ENCODE measurements at regions not wholly inside any gene's neighbourhood (a gene's known extent, or its start where the extent isn't known, plus 50 kb on each side); places are given as distances from the start of the nearest gene placed in this dataset.

DNA sequence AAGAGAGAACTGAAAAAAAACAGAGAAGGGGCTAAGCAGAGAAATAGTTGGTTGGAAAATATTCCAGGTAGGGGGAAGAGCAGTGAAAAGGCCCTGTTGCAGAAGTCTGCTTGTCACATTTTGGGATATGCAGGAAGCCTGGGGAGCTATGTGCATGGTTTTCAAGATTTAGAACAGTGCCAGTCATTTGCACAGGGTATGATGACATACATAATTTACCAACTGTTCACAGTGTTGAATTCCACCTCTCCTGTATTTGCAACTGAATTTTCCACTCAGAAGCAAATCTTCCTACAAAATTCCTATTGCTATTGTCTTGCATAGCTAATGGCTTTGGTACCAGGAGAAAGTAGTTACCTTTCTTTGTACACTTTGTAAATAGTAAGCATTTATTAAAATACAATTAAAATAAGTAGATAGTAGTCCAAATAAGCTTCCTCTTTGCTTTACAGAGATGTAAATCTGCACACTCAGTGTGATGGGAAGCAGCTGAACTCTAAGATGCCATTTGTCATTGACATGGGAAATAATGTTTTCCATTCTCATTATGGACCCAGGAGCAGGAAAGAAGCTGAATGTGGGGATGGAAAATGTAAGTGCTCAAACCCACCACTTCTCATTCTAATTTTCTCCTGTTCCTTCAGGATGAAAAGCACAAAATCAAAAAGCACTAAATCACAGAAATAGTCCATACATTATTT is 177.4 kb downstream of the BTG1 start:
- TF ChIP-seq, protein P1, sequence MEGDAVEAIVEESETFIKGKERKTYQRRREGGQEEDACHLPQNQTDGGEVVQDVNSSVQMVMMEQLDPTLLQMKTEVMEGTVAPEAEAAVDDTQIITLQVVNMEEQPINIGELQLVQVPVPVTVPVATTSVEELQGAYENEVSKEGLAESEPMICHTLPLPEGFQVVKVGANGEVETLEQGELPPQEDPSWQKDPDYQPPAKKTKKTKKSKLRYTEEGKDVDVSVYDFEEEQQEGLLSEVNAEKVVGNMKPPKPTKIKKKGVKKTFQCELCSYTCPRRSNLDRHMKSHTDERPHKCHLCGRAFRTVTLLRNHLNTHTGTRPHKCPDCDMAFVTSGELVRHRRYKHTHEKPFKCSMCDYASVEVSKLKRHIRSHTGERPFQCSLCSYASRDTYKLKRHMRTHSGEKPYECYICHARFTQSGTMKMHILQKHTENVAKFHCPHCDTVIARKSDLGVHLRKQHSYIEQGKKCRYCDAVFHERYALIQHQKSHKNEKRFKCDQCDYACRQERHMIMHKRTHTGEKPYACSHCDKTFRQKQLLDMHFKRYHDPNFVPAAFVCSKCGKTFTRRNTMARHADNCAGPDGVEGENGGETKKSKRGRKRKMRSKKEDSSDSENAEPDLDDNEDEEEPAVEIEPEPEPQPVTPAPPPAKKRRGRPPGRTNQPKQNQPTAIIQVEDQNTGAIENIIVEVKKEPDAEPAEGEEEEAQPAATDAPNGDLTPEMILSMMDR (IDR thresholded peaks at IDR 0.05; ENCODE audit: low read length), result no peak
- no peak for TF ChIP-seq EZH2 (IDR thresholded peaks at IDR 0.05; ENCODE audit: borderline replicate concordance, low read length)
